NCI-H446 treated with DMSO at 0.1 percent for 48 hours (cell line): ENCODE measurements at regions not wholly inside any gene's neighbourhood (a gene's known extent, or its start where the extent isn't known, plus 50 kb on each side); places are given as distances from the start of the nearest gene placed in this dataset.
A peak's percentile ranks its signal among the peaks of the same experiment; 100 is the strongest.

Source experiments
- DNase-seq: peaks from one replicate; lab custom pipeline; 2025; lab: John Stamatoyannopoulos, UW

GRCh38 chr5:21168557-21168956 is 1180.6 kb upstream of the CDH18 start:
- DNase-seq: no peak

- DNase-seq: no peak
Measured at GRCh38 chr5:21165344-21165743, 1177.3 kb upstream of the CDH18 start.

- no peak for DNase-seq
Measured at GRCh38 chr5:21164425-21164824, 1176.4 kb upstream of the CDH18 start.

GRCh38 chr5:21159510-21160059 is 1171.6 kb upstream of the CDH18 start:
- DNase-seq: no peak

- peak; percentile 11 for DNase-seq
Measured at GRCh38 chr5:21154526-21154925, 1166.5 kb upstream of the CDH18 start.

- DNase-seq: peak; percentile 66
Measured at GRCh38 chr5:21152611-21153010, 1164.6 kb upstream of the CDH18 start.

GRCh38 chr5:21145376-21145775 is 1157.4 kb upstream of the CDH18 start:
- DNase-seq: no peak

- no peak for DNase-seq
Measured at GRCh38 chr5:21143686-21144085, 1155.7 kb upstream of the CDH18 start.

- no peak for DNase-seq
Measured at GRCh38 chr5:21142791-21143190, 1154.8 kb upstream of the CDH18 start.

- DNase-seq: no peak
Measured at GRCh38 chr5:21140987-21141386, 1153.0 kb upstream of the CDH18 start.

- DNase-seq: no peak
Measured at GRCh38 chr5:21126236-21126635, 1138.2 kb upstream of the CDH18 start.

GRCh38 chr5:21125238-21125983 is 1137.4 kb upstream of the CDH18 start:
- DNase-seq: no peak

- DNase-seq: no peak
Measured at GRCh38 chr5:21121213-21121612, 1133.2 kb upstream of the CDH18 start.

- DNase-seq: no peak
Measured at GRCh38 chr5:21097661-21098060, 1109.7 kb upstream of the CDH18 start.

- no peak for DNase-seq
Measured at GRCh38 chr5:21094619-21095018, 1106.6 kb upstream of the CDH18 start.

- DNase-seq: no peak
Measured at GRCh38 chr5:21087766-21088165, 1099.8 kb upstream of the CDH18 start.

GRCh38 chr5:21085791-21086190 is 1097.8 kb upstream of the CDH18 start:
- peak; percentile 23 for DNase-seq

- no peak for DNase-seq
Measured at GRCh38 chr5:21071986-21072385, 1084.0 kb upstream of the CDH18 start.

GRCh38 chr5:21071421-21071820 is 1083.4 kb upstream of the CDH18 start:
- no peak for DNase-seq

GRCh38 chr5:21070858-21071257 is 1082.9 kb upstream of the CDH18 start:
- no peak for DNase-seq

GRCh38 chr5:21067724-21068123 is 1079.7 kb upstream of the CDH18 start:
- DNase-seq: no peak

GRCh38 chr5:21063146-21063545 is 1075.1 kb upstream of the CDH18 start:
- no peak for DNase-seq

- DNase-seq: no peak
Measured at GRCh38 chr5:21058289-21058688, 1070.3 kb upstream of the CDH18 start.

GRCh38 chr5:21051945-21052344 is 1063.9 kb upstream of the CDH18 start:
- no peak for DNase-seq
